BLaER1 (cell line): ENCODE measurements at regions not wholly inside any gene's neighbourhood (a gene's known extent, or its start where the extent isn't known, plus 50 kb on each side); places are given as distances from the start of the nearest gene placed in this dataset.
A peak's percentile ranks its signal among the peaks of the same experiment; 100 is the strongest.
"Not testable (repeated sequence)": the region's sequence is repeated elsewhere in the genome, so short reads cannot be mapped to it uniquely, and the experiment has no call there.

Source experiments
- H3K27ac ChIP-seq: shearing (Covaris generic); formaldehyde crosslinking; 2 replicates; pipeline ENCODE4 v1.8.1; 2022
- H3K27me3 ChIP-seq: shearing (Covaris generic); formaldehyde crosslinking; 2 replicates; pipeline ENCODE4 v1.8.1; 2022
- H3K36me3 ChIP-seq: shearing (Covaris generic); formaldehyde crosslinking; 2 replicates; pipeline ENCODE4 v1.8.1; 2022
- H3K4me1 ChIP-seq: shearing (Covaris generic); formaldehyde crosslinking; 2 replicates; pipeline ENCODE4 v1.8.1; 2022
- H3K4me2 ChIP-seq: shearing (Covaris generic); formaldehyde crosslinking; 2 replicates; pipeline ENCODE4 v1.8.1; 2022
- H3K4me3 ChIP-seq: shearing (Covaris generic); formaldehyde crosslinking; 2 replicates; pipeline ENCODE4 v1.8.1; 2022
- H3K9ac ChIP-seq: shearing (Covaris generic); formaldehyde crosslinking; 2 replicates; pipeline ENCODE4 v1.8.1; 2022
- H3K9me3 ChIP-seq: shearing (Covaris generic); formaldehyde crosslinking; 2 replicates; pipeline ENCODE4 v1.8.1; 2022
- H4K20me1 ChIP-seq: shearing (Covaris generic); formaldehyde crosslinking; 2 replicates; pipeline ENCODE4 v1.8.1; 2022
- Cebpa-rat ChIP-seq: shearing (Covaris generic); IDR thresholded peaks from 2 replicates; pipeline ENCODE4 v1.8.1; 2022

DNA sequence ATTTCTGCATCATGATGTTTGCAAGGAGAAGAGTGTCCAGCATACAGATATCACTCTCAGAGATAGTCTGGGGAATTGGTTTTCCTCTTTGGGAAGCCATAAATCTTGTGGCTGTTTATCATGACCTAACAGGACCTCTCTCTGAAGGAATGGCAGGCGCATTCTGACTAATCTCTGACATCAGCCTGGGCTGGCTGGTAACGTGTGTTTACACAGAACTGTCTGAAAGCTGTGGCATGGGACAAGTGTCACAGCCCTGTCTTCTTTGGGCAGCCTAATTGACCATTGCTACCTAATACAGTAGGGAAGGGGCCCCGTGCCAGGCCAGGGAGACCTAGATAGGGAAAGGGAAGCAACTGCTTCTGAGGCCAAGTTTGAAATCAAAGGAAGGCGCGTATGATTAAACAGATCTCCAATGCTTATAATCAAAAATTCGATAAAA is 73.9 kb upstream of the CABCOCO1 start:
- no peak for TF ChIP-seq Cebpa-rat
- H4K20me1 ChIP-seq, result no peaks in the 10 kb centered on the region
- H3K36me3 ChIP-seq, result no peaks in the 10 kb centered on the region
- no peak overlapping the region for H3K27ac ChIP-seq
- no peaks in the 10 kb centered on the region for H3K27me3 ChIP-seq
- H3K4me3 ChIP-seq, result no peak overlapping the region
- H3K4me2 ChIP-seq, result no peak overlapping the region
- H3K9ac ChIP-seq, result no peak overlapping the region
- H3K9me3 ChIP-seq, result no peaks in the 10 kb centered on the region
- H3K4me1 ChIP-seq, result no peaks in the 10 kb centered on the region

DNA sequence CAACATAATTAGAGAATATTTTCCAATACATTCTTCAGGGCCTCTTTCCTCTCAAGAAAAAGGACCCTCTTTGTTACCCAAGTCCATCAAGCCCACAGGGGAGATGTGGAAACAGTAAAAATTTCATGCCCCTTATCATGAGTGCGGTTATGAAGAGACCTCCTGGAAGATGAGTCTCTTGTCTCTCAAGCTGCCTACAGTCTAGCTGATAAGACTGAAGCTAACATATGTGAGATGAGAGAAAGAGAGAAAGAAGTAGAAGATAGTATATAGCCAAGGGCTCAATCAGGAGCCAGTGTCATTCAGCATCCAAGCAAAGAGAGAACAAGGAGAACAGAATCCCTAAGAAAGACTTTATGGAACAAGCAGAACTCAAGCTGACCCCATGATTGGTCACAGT is 75.9 kb upstream of the CABCOCO1 start:
- Histone ChIP-seq H3K9ac (no peak overlapping the region), H3K27ac (no peak overlapping the region), H3K36me3 (no peaks in the 10 kb centered on the region), H4K20me1 (no peaks in the 10 kb centered on the region), H3K4me3 (no peak overlapping the region), H3K4me2 (no peak overlapping the region), H3K9me3 (no peaks in the 10 kb centered on the region), H3K27me3 (no peaks in the 10 kb centered on the region), H3K4me1 (no peaks in the 10 kb centered on the region)
- TF ChIP-seq Cebpa-rat, result no peak

- no peak for TF ChIP-seq Cebpa-rat
- no peaks in the 10 kb centered on the region for H3K9me3 ChIP-seq
- H3K4me2 ChIP-seq, result no peak overlapping the region
- H3K9ac ChIP-seq, result no peak overlapping the region
- 0 out of 2 replicates have a peak, but pooled peaks cover 4% of the 10 kb centered on the region for H3K4me1 ChIP-seq
- no peak overlapping the region for H3K27ac ChIP-seq
- no peaks in the 10 kb centered on the region for H3K27me3 ChIP-seq
- no peaks in the 10 kb centered on the region for H3K36me3 ChIP-seq
- H3K4me3 ChIP-seq, result no peak overlapping the region
- no peaks in the 10 kb centered on the region for H4K20me1 ChIP-seq
These were observed 82.1 kb upstream of the CABCOCO1 start for GRCh38 chr10:61580608-61581007.

GRCh38 chr10:61570204-61570603 is 92.5 kb upstream of the CABCOCO1 start:
- H3K27ac ChIP-seq, H3K36me3 ChIP-seq, H4K20me1 ChIP-seq, H3K4me3 ChIP-seq, H3K9ac ChIP-seq, H3K4me1 ChIP-seq, H3K27me3 ChIP-seq, H3K4me2 ChIP-seq: not testable (repeated sequence)
- H3K9me3 ChIP-seq, result peaks cover 22% of the 10 kb centered on the region

DNA sequence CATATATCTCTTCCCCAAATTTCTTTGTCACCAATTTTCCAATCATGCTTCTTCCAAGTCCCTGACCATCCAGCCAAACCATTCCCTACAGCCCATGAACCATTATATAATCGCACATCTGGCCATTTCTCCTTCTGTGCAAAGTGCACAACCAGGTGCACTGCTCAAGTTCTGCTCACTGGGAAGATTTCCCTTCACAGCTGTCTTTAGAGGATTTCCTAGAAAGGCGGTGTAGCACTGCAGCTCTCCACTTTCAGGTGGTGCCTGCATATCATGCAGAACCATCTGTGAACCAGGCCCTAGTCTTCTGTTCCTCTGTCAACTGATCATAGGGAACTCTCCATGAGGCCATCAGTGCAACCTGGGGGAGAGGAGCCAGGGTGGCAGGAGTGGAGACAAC is 95.0 kb upstream of the CABCOCO1 start:
- peaks cover 22% of the 10 kb centered on the region for H3K9me3 ChIP-seq
- TF ChIP-seq Cebpa-rat, result no peak
- no peaks in the 10 kb centered on the region for H3K36me3 ChIP-seq
- no peak overlapping the region for H3K4me3 ChIP-seq
- H3K27me3 ChIP-seq, result no peaks in the 10 kb centered on the region
- H3K4me1 ChIP-seq, result no peaks in the 10 kb centered on the region
- H4K20me1 ChIP-seq, result no peaks in the 10 kb centered on the region
- no peak overlapping the region for H3K4me2 ChIP-seq
- no peak overlapping the region for H3K27ac ChIP-seq
- H3K9ac ChIP-seq, result no peak overlapping the region

GRCh38 chr10:61565819-61566560 is 96.7 kb upstream of the CABCOCO1 start:
- H3K4me3 ChIP-seq, result no peak overlapping the region

GRCh38 chr10:61564444-61564843 is 98.3 kb upstream of the CABCOCO1 start:
- no peaks in the 10 kb centered on the region for H4K20me1 ChIP-seq
- H3K4me2 ChIP-seq, result no peak overlapping the region
- no peaks in the 10 kb centered on the region for H3K36me3 ChIP-seq
- peaks cover 3% of the 10 kb centered on the region; the same call in 1 of the 2 replicates for H3K9me3 ChIP-seq
- H3K27ac ChIP-seq, result no peak overlapping the region
- no peak for TF ChIP-seq Cebpa-rat
- no peaks in the 10 kb centered on the region for H3K4me1 ChIP-seq
- no peaks in the 10 kb centered on the region for H3K27me3 ChIP-seq
- H3K9ac ChIP-seq, result no peak overlapping the region
- no peak overlapping the region for H3K4me3 ChIP-seq

More at GRCh38 chr10:61565819-61566560, 96.7 kb upstream of the CABCOCO1 start:
- Histone ChIP-seq H3K36me3 (no peaks in the 10 kb centered on the region), H3K4me1 (no peaks in the 10 kb centered on the region), H3K4me2 (no peak overlapping the region), H3K27me3 (no peaks in the 10 kb centered on the region), H3K9me3 (peaks cover 19% of the 10 kb centered on the region), H3K9ac (no peak overlapping the region), H4K20me1 (no peaks in the 10 kb centered on the region), H3K27ac (no peak overlapping the region)
- TF ChIP-seq Cebpa-rat, result no peak

GRCh38 chr10:61559615-61560014 is 103.1 kb upstream of the CABCOCO1 start:
- TF ChIP-seq Cebpa-rat, result no peak
- Histone ChIP-seq H3K4me3 (no peak overlapping the region), H3K4me2 (no peak overlapping the region), H3K27me3 (no peaks in the 10 kb centered on the region), H3K9ac (no peak overlapping the region), H3K9me3 (no peaks in the 10 kb centered on the region), H3K36me3 (no peaks in the 10 kb centered on the region), H4K20me1 (no peaks in the 10 kb centered on the region), H3K4me1 (no peaks in the 10 kb centered on the region), H3K27ac (no peak overlapping the region)

- Histone ChIP-seq H4K20me1 (no peaks in the 10 kb centered on the region), H3K4me3 (no peak overlapping the region), H3K4me2 (no peak overlapping the region)
These were observed 104.5 kb upstream of the CABCOCO1 start for GRCh38 chr10:61558188-61558587.

GRCh38 chr10:61554925-61555324 is 101.7 kb upstream of the TMEM26 start:
- no peak overlapping the region for H3K9ac ChIP-seq
- H3K27ac ChIP-seq, result no peak overlapping the region
- no peaks in the 10 kb centered on the region for H4K20me1 ChIP-seq
- no peak overlapping the region for H3K4me2 ChIP-seq
- H3K9me3 ChIP-seq, result no peaks in the 10 kb centered on the region
- no peaks in the 10 kb centered on the region for H3K27me3 ChIP-seq
- no peak overlapping the region for H3K4me3 ChIP-seq
- no peaks in the 10 kb centered on the region for H3K36me3 ChIP-seq
- no peaks in the 10 kb centered on the region for H3K4me1 ChIP-seq
- TF ChIP-seq Cebpa-rat, result peak; percentile 79

More at GRCh38 chr10:61558188-61558587, 104.5 kb upstream of the CABCOCO1 start:
- Histone ChIP-seq H3K27me3 (no peaks in the 10 kb centered on the region), H3K36me3 (no peaks in the 10 kb centered on the region), H3K9me3 (no peaks in the 10 kb centered on the region), H3K9ac (no peak overlapping the region), H3K4me1 (no peaks in the 10 kb centered on the region), H3K27ac (no peak overlapping the region)
- no peak for TF ChIP-seq Cebpa-rat
